GM10248 (cell line): ENCODE measurements at regions not wholly inside any gene's neighbourhood (a gene's known extent, or its start where the extent isn't known, plus 50 kb on each side); places are given as distances from the start of the nearest gene placed in this dataset.

Experiments used
- CTCF ChIA-PET: fragments of 300-600 bp; sonication (Branson Sonifier 250); formaldehyde crosslinking; extraction: SDS; loops from one replicate; lab custom pipeline; 2021; ENCODE audit warnings: antibody characterized with exemption; lab: Yijun Ruan, JAX
- POLR2A ChIA-PET: fragments of 350-650 bp; sonication (Branson Sonifier 250); formaldehyde crosslinking; extraction: SDS; loops from one replicate; lab custom pipeline; 2020; ENCODE audit warnings: antibody characterized with exemption; lab: Yijun Ruan, JAX
- DNase-seq: peaks from one replicate; pipeline ENCODE4 v3.0.0; 2012; ENCODE audit errors: extremely low spot score
- CTCF ChIP-seq: IDR thresholded peaks from 2 replicates; pipeline ENCODE4 v1.5.1; 2012; ENCODE audit warnings: mild to moderate bottlenecking, low read depth; ENCODE audit errors: extremely low read depth, missing control alignments, control extremely low read depth

DNA sequence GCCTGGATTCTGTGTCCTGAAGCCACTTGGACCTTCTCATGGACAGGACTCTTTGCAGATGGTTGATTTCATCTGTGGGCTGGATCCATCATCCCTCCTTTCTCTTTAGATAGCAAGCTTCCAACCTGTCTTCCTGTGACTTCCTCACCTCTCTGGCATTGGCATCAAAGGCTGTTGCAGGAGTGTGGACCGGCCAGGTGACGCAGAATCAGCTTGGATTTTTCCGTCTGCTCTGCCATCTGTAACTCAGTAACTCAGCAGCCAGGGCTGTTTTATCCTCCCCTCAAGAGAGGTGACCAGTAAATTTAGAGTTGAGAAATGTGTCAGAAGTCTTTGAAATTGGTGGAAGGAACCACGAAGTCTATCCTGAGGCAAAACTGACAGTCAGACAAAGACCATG, 701.7 kb upstream of the TMEM132C start:
- POLR2A ChIA-PET = no interaction called here
- no peak for DNase-seq
- CTCF ChIA-PET = no interaction called here
- no peak for TF ChIP-seq CTCF

- no peak for TF ChIP-seq CTCF
- ChIA-PET POLR2A (no interaction called here), CTCF (no interaction called here)
- DNase-seq = no peak
These were observed 699.4 kb upstream of the TMEM132C start for GRCh38 chr12:127567531-127567930.

DNA sequence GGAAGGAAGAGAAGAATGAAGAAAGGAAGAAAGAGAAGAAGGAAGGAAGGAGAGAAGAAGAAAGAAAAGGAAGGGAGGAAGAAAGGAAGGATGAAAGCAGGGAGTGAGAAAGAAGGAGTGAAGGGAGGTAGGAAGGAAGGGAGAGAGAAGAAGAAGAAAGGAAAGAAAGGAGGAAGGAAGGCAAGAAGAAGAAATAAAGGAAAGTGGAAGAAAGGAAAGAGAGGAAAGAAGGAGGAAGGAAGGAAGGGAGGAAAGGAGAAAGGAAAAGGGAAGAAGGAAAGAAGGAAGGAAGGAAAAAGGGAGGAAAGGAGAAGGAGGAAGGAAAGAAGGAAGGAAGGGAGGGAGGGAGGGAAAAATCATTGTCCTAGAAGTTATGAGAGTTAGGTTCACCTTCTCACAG, 696.6 kb upstream of the TMEM132C start:
- POLR2A ChIA-PET = no interaction called here
- CTCF ChIA-PET = no interaction called here
- DNase-seq = no peak
- no peak for TF ChIP-seq CTCF

DNA sequence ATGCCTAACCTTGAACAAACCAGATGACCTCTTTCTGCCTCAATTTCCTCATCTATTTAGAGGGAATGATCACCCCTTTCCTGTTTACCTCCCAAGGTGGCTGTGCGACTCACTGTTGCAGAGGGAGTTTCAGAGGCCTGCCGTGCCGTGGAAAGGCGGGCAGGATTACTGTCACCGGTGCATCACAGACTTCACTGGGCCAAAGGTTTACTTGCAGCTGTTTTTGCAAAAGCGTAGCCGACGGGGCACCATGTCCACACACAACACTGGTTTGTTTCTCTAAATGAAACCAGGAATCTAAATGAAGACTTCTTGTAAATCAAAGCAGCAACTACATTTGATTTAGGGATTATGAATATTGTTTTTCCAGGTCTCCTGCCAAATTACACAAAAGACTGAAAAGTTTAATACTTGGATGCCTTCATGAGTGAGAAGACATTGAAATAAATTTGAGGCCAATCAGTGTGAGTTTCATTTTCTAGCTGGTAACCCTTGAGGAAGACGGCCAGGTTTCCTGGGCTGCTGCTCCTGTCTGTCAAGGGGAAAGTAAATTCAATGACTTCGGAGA, 696.1 kb upstream of the TMEM132C start:
- ChIA-PET CTCF (no interaction called here), POLR2A (no interaction called here)
- no peak for DNase-seq
- no peak for TF ChIP-seq CTCF

GRCh38 chr12:127571578-127571977, 695.4 kb upstream of the TMEM132C start:
- TF ChIP-seq CTCF = no peak
- DNase-seq = no peak
- ChIA-PET CTCF (no interaction called here), POLR2A (no interaction called here)

DNA sequence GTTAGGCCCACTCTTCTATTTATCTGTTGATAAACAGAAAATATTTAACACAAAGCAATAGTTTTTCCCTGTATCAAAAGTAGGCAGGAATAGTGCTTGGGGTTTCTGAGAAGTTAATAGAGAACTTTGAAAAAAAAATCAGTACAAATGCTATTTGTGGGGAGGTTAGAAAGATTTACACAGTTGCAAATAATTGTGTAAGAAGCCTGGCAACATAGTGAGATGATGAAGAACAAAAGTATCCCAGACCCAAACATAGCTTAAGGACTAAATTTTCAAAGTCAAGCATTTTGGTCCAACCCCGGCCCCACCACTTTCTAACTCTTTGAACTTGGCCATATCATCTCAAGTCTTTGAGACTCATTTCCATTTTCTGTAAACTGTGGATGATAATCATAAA, 687.5 kb upstream of the TMEM132C start:
- TF ChIP-seq CTCF = no peak
- ChIA-PET CTCF (no interaction called here), POLR2A (no interaction called here)
- DNase-seq = no peak

DNA sequence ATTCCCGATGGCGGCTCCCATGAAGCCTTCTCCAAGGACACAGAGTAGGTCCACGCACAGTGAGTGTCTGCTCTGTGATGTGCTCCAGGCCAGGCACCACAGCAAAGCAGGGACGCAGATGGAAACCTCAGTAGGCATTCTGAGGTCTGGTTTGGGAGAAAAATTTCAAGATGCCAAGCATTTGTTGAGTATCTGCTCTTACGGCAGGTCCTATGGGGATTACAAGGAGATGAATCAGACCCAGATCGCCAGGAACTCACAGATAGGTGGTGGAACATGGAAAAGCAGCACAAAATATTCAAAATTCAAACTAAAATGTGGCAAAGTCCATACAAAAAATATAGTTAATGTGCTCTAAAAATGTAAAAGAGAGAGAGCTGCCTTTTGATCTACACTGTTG, 684.9 kb upstream of the TMEM132C start:
- DNase-seq = no peak
- ChIA-PET POLR2A (no interaction called here), CTCF (no interaction called here)
- no peak for TF ChIP-seq CTCF
